Bronchial epithelial cell (primary cell): ENCODE measurements at regions not wholly inside any gene's neighbourhood (a gene's known extent, or its start where the extent isn't known, plus 50 kb on each side); places are given as distances from the start of the nearest gene placed in this dataset.

Experiments used
- DNase-seq: peaks from one replicate; pipeline ENCODE4 v3.0.0-alpha.2; 2010; ENCODE audit warnings: low read depth
- FAIRE-seq: peaks from 2 replicates; lab custom pipeline; 2011; peaks lifted over from hg19 to GRCh38; lab: Jason Lieb, UNC
- H3K27me3 ChIP-seq: 2 replicates; pipeline ENCODE4 v1.5.1; 2011; ENCODE audit warnings: low read length; ENCODE audit not compliant: control insufficient read depth, insufficient read depth
- H3K36me3 ChIP-seq: 2 replicates; pipeline ENCODE4 v1.5.1; 2011; ENCODE audit warnings: low read length; ENCODE audit not compliant: control insufficient read depth, insufficient read depth
- H3K4me3 ChIP-seq: 2 replicates; pipeline ENCODE4 v1.5.1; 2011; ENCODE audit warnings: mild to moderate bottlenecking, low read depth, low read length, control low read depth
- CTCF ChIP-seq: IDR thresholded peaks from 2 replicates; pipeline ENCODE4 v1.5.1; 2011; ENCODE audit warnings: mild to moderate bottlenecking, moderate library complexity, low read length, control low read depth, inconsistent platforms; ENCODE audit not compliant: insufficient read depth, severe bottlenecking

GRCh38 chr10:78747401-78748234 lies 321.1 kb upstream of the ZMIZ1 start:
- peaks cover 12% of the 10 kb centered on the region for H3K27me3 ChIP-seq
- TF ChIP-seq CTCF: no peak
- no peak overlapping the region for H3K4me3 ChIP-seq
- DNase-seq: no peak
- H3K36me3 ChIP-seq: no peaks in the 10 kb centered on the region
- FAIRE-seq: no peak

- DNase-seq (no peak), FAIRE-seq (no peak)
- Histone ChIP-seq H3K27me3 (peaks cover 17% of the 10 kb centered on the region), H3K36me3 (no peaks in the 10 kb centered on the region), H3K4me3 (no peak overlapping the region)
- no peak for TF ChIP-seq CTCF
These were observed 320.6 kb upstream of the ZMIZ1 start for GRCh38 chr10:78748235-78748533.

- DNase-seq: peak; percentile 62
- FAIRE-seq: peak; percentile 82
These were observed 319.6 kb upstream of the ZMIZ1 start for GRCh38 chr10:78749200-78749599.

GRCh38 chr10:78749898-78750297 lies 318.9 kb upstream of the ZMIZ1 start:
- Histone ChIP-seq H3K27me3 (peaks cover 20% of the 10 kb centered on the region), H3K36me3 (no peaks in the 10 kb centered on the region), H3K4me3 (no peak overlapping the region)
- DNase-seq (no peak), FAIRE-seq (no peak)
- TF ChIP-seq CTCF: no peak

More at GRCh38 chr10:78749200-78749599, 319.6 kb upstream of the ZMIZ1 start:
- TF ChIP-seq CTCF: no peak
- Histone ChIP-seq H3K4me3 (no peak overlapping the region), H3K36me3 (no peaks in the 10 kb centered on the region), H3K27me3 (peaks cover 20% of the 10 kb centered on the region)

GRCh38 chr10:78750418-78750817 lies 318.3 kb upstream of the ZMIZ1 start:
- H3K4me3 ChIP-seq: no peak overlapping the region
- no peaks in the 10 kb centered on the region for H3K36me3 ChIP-seq
- peaks cover 18% of the 10 kb centered on the region for H3K27me3 ChIP-seq
- no peak for TF ChIP-seq CTCF
- FAIRE-seq (no peak), DNase-seq (no peak)

GRCh38 chr10:78751716-78752115 lies 317.1 kb upstream of the ZMIZ1 start:
- FAIRE-seq (no peak), DNase-seq (no peak)
- H3K27me3 ChIP-seq: peaks cover 18% of the 10 kb centered on the region
- TF ChIP-seq CTCF: no peak
- H3K36me3 ChIP-seq: no peaks in the 10 kb centered on the region
- H3K4me3 ChIP-seq: no peak overlapping the region
